Thyroid gland (tissue), 4 donors: ENCODE measurements at regions not wholly inside any gene's neighbourhood (a gene's known extent, or its start where the extent isn't known, plus 50 kb on each side); places are given as distances from the start of the nearest gene placed in this dataset.

Experiments
- POLR2A ChIP-seq, 2 donors: fragments of 450-650 bp; IDR thresholded peaks; one replicate each; pipeline ENCODE4 v1.6.1; 2017; ENCODE audit warnings: antibody characterized with exemption in 2 of 2, mild to moderate bottlenecking in 2 of 2, moderate library complexity in 1 of 2
- TF ChIP-seq, protein P1 (sequence below), 6 experiments: fragments of 200-600 bp in 3 of 6; fragments of 450-650 bp in 3 of 6; sonication (generic) in 3 of 6; IDR thresholded peaks; one replicate each; pipeline ENCODE4 v1.5.1; 2016 to 2019; ENCODE audit warnings: antibody characterized with exemption in 6 of 6, mild to moderate bottlenecking in 2 of 6, inconsistent platforms in 1 of 6, moderate library complexity in 1 of 6

DNA sequence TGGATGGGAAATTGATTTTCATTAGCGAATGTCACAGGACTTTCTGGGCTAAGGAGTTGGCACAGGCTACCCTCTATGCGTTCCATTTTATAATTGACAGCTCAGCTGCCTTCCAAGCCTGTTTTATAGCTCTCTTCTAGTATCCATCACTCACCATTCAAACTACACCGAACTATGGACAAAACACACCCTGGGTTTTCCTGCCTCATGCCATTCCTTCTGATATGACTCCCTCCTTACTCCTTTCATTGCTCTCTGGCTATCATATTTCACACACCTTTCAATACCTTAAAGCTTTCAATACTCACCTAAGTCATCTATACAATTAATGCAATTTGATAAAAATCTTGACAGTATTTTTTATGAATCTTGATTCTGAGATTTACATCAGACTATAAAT, 181.3 kb downstream of the RAP2A start:
- TF ChIP-seq POLR2A (IDR thresholded peaks at IDR 0.05), result no peak
- TF ChIP-seq, protein P1, sequence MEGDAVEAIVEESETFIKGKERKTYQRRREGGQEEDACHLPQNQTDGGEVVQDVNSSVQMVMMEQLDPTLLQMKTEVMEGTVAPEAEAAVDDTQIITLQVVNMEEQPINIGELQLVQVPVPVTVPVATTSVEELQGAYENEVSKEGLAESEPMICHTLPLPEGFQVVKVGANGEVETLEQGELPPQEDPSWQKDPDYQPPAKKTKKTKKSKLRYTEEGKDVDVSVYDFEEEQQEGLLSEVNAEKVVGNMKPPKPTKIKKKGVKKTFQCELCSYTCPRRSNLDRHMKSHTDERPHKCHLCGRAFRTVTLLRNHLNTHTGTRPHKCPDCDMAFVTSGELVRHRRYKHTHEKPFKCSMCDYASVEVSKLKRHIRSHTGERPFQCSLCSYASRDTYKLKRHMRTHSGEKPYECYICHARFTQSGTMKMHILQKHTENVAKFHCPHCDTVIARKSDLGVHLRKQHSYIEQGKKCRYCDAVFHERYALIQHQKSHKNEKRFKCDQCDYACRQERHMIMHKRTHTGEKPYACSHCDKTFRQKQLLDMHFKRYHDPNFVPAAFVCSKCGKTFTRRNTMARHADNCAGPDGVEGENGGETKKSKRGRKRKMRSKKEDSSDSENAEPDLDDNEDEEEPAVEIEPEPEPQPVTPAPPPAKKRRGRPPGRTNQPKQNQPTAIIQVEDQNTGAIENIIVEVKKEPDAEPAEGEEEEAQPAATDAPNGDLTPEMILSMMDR (IDR thresholded peaks at IDR 0.05), result no peak
